HepG2 (cell line): ENCODE measurements at regions not wholly inside any gene's neighbourhood (a gene's known extent, or its start where the extent isn't known, plus 50 kb on each side); places are given as distances from the start of the nearest gene placed in this dataset.

Experiments used
- ATAC-seq: fragments of 200-7000 bp; cut with Tn5 transposase; 3 replicates; pipeline ENCODE4 v1.9.1; 2020; ENCODE audit warnings: mild to moderate bottlenecking, moderate library complexity
- BruUV-seq: library from RNA; stranded (reverse); fragments of 400-500 nt; replicated peaks from 2 replicates; lab custom pipeline; 2021; lab: Mats Ljungman, UMichigan
- CTCF ChIA-PET: fragments of 300-600 bp; formaldehyde crosslinking; extraction: SDS; loops from one replicate; lab custom pipeline; 2021; ENCODE audit warnings: low total read pairs, inconsistent platforms, low intra/inter-chr PET ratio; lab: Yijun Ruan, JAX
- POLR2A ChIA-PET: fragments of 350-600 bp; sonication (Branson Sonifier 250); formaldehyde crosslinking; loops from one replicate; lab custom pipeline; 2020; ENCODE audit warnings: antibody characterized with exemption, inconsistent platforms; lab: Yijun Ruan, JAX
- DNase-seq: peaks from one replicate; pipeline ENCODE4 v3.0.0-alpha.2; 2015; ENCODE audit warnings: low spot score
- FAIRE-seq: peaks from 3 replicates; lab custom pipeline; 2011; peaks lifted over from hg19 to GRCh38; lab: Jason Lieb, UNC
- H2AFZ ChIP-seq: one replicate; pipeline ENCODE4 v1.6.1; 2011; ENCODE audit warnings: low read length, inconsistent platforms
- H3K27ac ChIP-seq: fragments of 300-600 bp; 3 replicates; pipeline ENCODE4 v1.8.0; 2011; ENCODE audit warnings: mixed run types, mild to moderate bottlenecking, mixed read lengths, low read length, inconsistent platforms; ENCODE audit not compliant: insufficient read depth; ENCODE audit errors: extremely low read length
- H3K27me3 ChIP-seq, 2 experiments: fragments of 200-600 bp in 1 of 2; 2 replicates in 1 of 2; 3 replicates in 1 of 2; pipeline versions ENCODE4 v1.6.0 to v1.8.0; 2011; ENCODE audit warnings: low read length in 2 of 2, mild to moderate bottlenecking in 2 of 2, moderate library complexity in 2 of 2, inconsistent platforms in 1 of 2; ENCODE audit not compliant: insufficient read depth in 2 of 2, control insufficient read depth in 1 of 2
- H3K36me3 ChIP-seq, 2 experiments: fragments of 200-600 bp in 1 of 2; replicated peaks in 1 of 2; 2 replicates in 1 of 2; 3 replicates in 1 of 2; pipeline versions ENCODE4 v1.5.1 to v1.8.0; 2011; ENCODE audit warnings: low read length in 2 of 2, inconsistent platforms in 1 of 2; ENCODE audit not compliant: insufficient read depth in 2 of 2, control insufficient read depth in 1 of 2
- H3K4me1 ChIP-seq: 2 replicates; pipeline ENCODE4 v1.5.1; 2012; ENCODE audit warnings: low read length, inconsistent platforms; ENCODE audit not compliant: insufficient read depth
- H3K4me2 ChIP-seq: 2 replicates; pipeline ENCODE4 v1.6.0; 2011; ENCODE audit warnings: low read depth, low read length, inconsistent platforms
- H3K4me3 ChIP-seq, 3 experiments: fragments of 200-600 bp in 1 of 3; sonication (generic), shearing (Covaris generic) in 1 of 3; replicated peaks in 1 of 3; 2 replicates each; pipeline ENCODE4 v1.5.1; 2011 to 2016; ENCODE audit warnings: low read length in 3 of 3, inconsistent platforms in 2 of 3, low read depth in 2 of 3, mild to moderate bottlenecking in 2 of 3, control low read depth in 1 of 3, mixed read lengths in 1 of 3; ENCODE audit not compliant: insufficient read depth in 1 of 3
- H3K79me2 ChIP-seq: one replicate; pipeline ENCODE4 v1.6.1; 2011; ENCODE audit warnings: low read length, inconsistent platforms; ENCODE audit not compliant: insufficient read depth
- H3K9ac ChIP-seq: 2 replicates; pipeline ENCODE4 v1.6.0; 2011; ENCODE audit warnings: mild to moderate bottlenecking, low read depth, low read length, inconsistent platforms; ENCODE audit not compliant: insufficient read depth
- H3K9me3 ChIP-seq: 2 replicates; pipeline ENCODE4 v1.5.1; 2012; ENCODE audit warnings: mild to moderate bottlenecking, low read length
- H4K20me1 ChIP-seq: 2 replicates; pipeline ENCODE4 v1.6.0; 2011; ENCODE audit warnings: inconsistent platforms, mild to moderate bottlenecking, low read length, moderate library complexity; ENCODE audit not compliant: insufficient read depth
- FOXK2 ChIP-seq: fragments of 450-650 bp; IDR thresholded peaks from 2 replicates; pipeline ENCODE4 v1.6.1; 2016
- HDAC1 ChIP-seq: sonication (generic); formaldehyde crosslinking; IDR thresholded peaks from 2 replicates; pipeline ENCODE4 v1.5.1; 2020; ENCODE audit warnings: mild to moderate bottlenecking, missing genetic modification reagents
- HMG20B ChIP-seq: conservative IDR thresholded peaks from 2 replicates; pipeline ENCODE4 v1.6.1; 2016; ENCODE audit warnings: missing genetic modification reagents, missing compliant biosample characterization
- HMGXB4 ChIP-seq, 2 experiments: sonication (generic) in 1 of 2; formaldehyde crosslinking in 1 of 2; IDR thresholded peaks; 2 replicates each; pipeline versions ENCODE4 v1.4.0 to v1.6.1; 2018 to 2020; ENCODE audit warnings: missing genetic modification reagents in 2 of 2, borderline replicate concordance in 1 of 2, low read depth in 1 of 2, mild to moderate bottlenecking in 1 of 2, missing biosample characterization in 1 of 2
- PCBP1 ChIP-seq: fragments of 200-400 bp; formaldehyde crosslinking; IDR thresholded peaks from 2 replicates; pipeline ENCODE4 v1.6.1; 2017; ENCODE audit warnings: mild to moderate bottlenecking, low read depth, low read length, borderline replicate concordance
- REST ChIP-seq, 2 experiments: IDR thresholded peaks; 2 replicates each; pipeline ENCODE4 v1.6.1; 2011 to 2012; ENCODE audit warnings: low read length in 2 of 2, borderline replicate concordance in 1 of 2, low read depth in 1 of 2, mild to moderate bottlenecking in 1 of 2, moderate library complexity in 1 of 2
- RFX3 ChIP-seq: IDR thresholded peaks from 2 replicates; pipeline ENCODE4 v1.6.1; 2016; ENCODE audit warnings: missing biosample characterization, missing genetic modification reagents
- SAFB2 ChIP-seq: sonication (generic); formaldehyde crosslinking; IDR thresholded peaks from 2 replicates; pipeline ENCODE4 v1.5.1; 2020; ENCODE audit warnings: missing genetic modification reagents, low read depth, mild to moderate bottlenecking, borderline replicate concordance
- SMAD1 ChIP-seq: sonication (generic); formaldehyde crosslinking; IDR thresholded peaks from 2 replicates; pipeline ENCODE4 v1.4.0; 2020; ENCODE audit warnings: missing genetic modification reagents, low read depth, mild to moderate bottlenecking, borderline replicate concordance
- ZNF282 ChIP-seq: fragments of 450-650 bp; IDR thresholded peaks from 2 replicates; pipeline ENCODE4 v1.6.1; 2018; ENCODE audit not compliant: partially characterized antibody
- ZNF34 ChIP-seq: sonication (generic); formaldehyde crosslinking; IDR thresholded peaks from 2 replicates; pipeline ENCODE4 v1.4.0; 2020; ENCODE audit warnings: mild to moderate bottlenecking, missing genetic modification reagents, borderline replicate concordance
- ZNF597 ChIP-seq: sonication (generic); formaldehyde crosslinking; IDR thresholded peaks from 2 replicates; pipeline ENCODE4 v1.5.0; 2020; ENCODE audit warnings: missing genetic modification reagents
- WGBS: methylation state at CpG from one replicate; pipeline ENCODE4 v1.1.6; 2017; ENCODE audit warnings: low lambda C conversion rate; 5-methylcytosine and 5-hydroxymethylcytosine counted together
- in situ Hi-C: cut with HindIII; loops from 2 replicates; pipeline ENCODE4 v1.10.0; 2017; ENCODE audit warnings: low pct_unique_long_range_greater_than_20kb; ENCODE audit not compliant: extremely low pct_ligation_motif_present
- intact Hi-C: fragments of 100-400 bp; cut with micrococcal nuclease; formaldehyde crosslinking; loops from one replicate; pipeline ENCODE4 v1.10.0; 2022; ENCODE audit not compliant: unreplicated experiment

GRCh38 chr4:14313757-14314156 lies 686.2 kb upstream of the BOD1L1 start:
- WGBS = 0% methylated on average over 3 of the region's 3 CpGs
- BruUV-seq = no TSS peak
- H2AFZ ChIP-seq = no peak overlapping the region
- POLR2A ChIA-PET = no interaction called here
- in situ Hi-C loops (no loop called here), intact Hi-C loops (no loop called here)
- no peaks in the 10 kb centered on the region for H3K4me1 ChIP-seq
- CTCF ChIA-PET = no interaction called here
- no peaks in the 10 kb centered on the region for H4K20me1 ChIP-seq
- TF ChIP-seq RFX3 (CRISPR knock-in tag) = no peak
- no peak for TF ChIP-seq SAFB2
- no peak for TF ChIP-seq SMAD1 (CRISPR knock-in tag)
- no peak for TF ChIP-seq ZNF34
- TF ChIP-seq ZNF282 = no peak
- TF ChIP-seq FOXK2 = no peak
- TF ChIP-seq HMGXB4 (CRISPR knock-in tag; IDR thresholded peaks at IDR 0.05; ENCODE audit: borderline replicate concordance in 1 of 2, low read depth in 1 of 2) = no peak
- no peak for TF ChIP-seq HMG20B (CRISPR knock-in tag)
- TF ChIP-seq HDAC1 (CRISPR knock-in tag) = no peak
- no peak for TF ChIP-seq ZNF597 (CRISPR knock-in tag)
- no peak for TF ChIP-seq REST (IDR thresholded peaks at IDR 0.05; ENCODE audit: borderline replicate concordance in 1 of 2, low read depth in 1 of 2, low read length in 2 of 2)
- no peak for TF ChIP-seq PCBP1
- H3K4me3 ChIP-seq = no peak overlapping the region
- DNase-seq = no peak
- H3K4me2 ChIP-seq = no peak overlapping the region
- no peak overlapping the region for H3K27ac ChIP-seq
- no peaks in the 10 kb centered on the region for H3K27me3 ChIP-seq
- H3K9me3 ChIP-seq = peaks cover 87% of the 10 kb centered on the region
- no peaks in the 10 kb centered on the region for H3K79me2 ChIP-seq
- no peak for FAIRE-seq
- no peak overlapping the region for H3K9ac ChIP-seq
- no peak for ATAC-seq
- H3K36me3 ChIP-seq = no peaks in the 10 kb centered on the region
